ENCODE measurements at regions not wholly inside any gene's neighbourhood (a gene's known extent, or its start where the extent isn't known, plus 50 kb on each side); places are given as distances from the start of the nearest gene placed in this dataset.
A peak's percentile ranks its signal among the peaks of the same experiment; 100 is the strongest.

GRCh38 chr11:109728056-109728455, 306.1 kb downstream of the C11orf87 start (continued):
- 0 out of 2 replicates have a peak, but pooled peaks have one; percentile 21 for TF ChIP-seq FOXP4 (CRISPR knock-in tag; IDR thresholded peaks at IDR 0.05)
- TF ChIP-seq ZNF740 (CRISPR knock-in tag; IDR thresholded peaks at IDR 0.05): no peak
- TF ChIP-seq RCOR2 (CRISPR knock-in tag; IDR thresholded peaks at IDR 0.05): no peak
- peak; percentile 45; the same call in 1 of the 2 replicates for TF ChIP-seq FOSL2 (CRISPR knock-in tag; IDR thresholded peaks at IDR 0.05)
- no peak for TF ChIP-seq ZNF407 (CRISPR knock-in tag; IDR thresholded peaks at IDR 0.05; ENCODE audit: not compliant biosample characterization)
- TF ChIP-seq THAP8 (CRISPR knock-in tag; IDR thresholded peaks at IDR 0.05; ENCODE audit: borderline replicate concordance): no peak
- no peak for TF ChIP-seq ZBTB7B (CRISPR knock-in tag; IDR thresholded peaks at IDR 0.05)
- no peak for TF ChIP-seq ARNT2 (CRISPR knock-in tag; IDR thresholded peaks at IDR 0.05; ENCODE audit: low read depth)
- TF ChIP-seq ZFP82 (CRISPR knock-in tag; IDR thresholded peaks at IDR 0.05; ENCODE audit: borderline replicate concordance): no peak
- TF ChIP-seq SNAI1 (CRISPR knock-in tag; IDR thresholded peaks at IDR 0.05; ENCODE audit: borderline replicate concordance): no peak
- no peak for TF ChIP-seq ZMYM4 (CRISPR knock-in tag; IDR thresholded peaks at IDR 0.05)
- TF ChIP-seq DDIT3 (CRISPR knock-in tag; IDR thresholded peaks at IDR 0.05): no peak
- no peak for TF ChIP-seq ZNF33B (CRISPR knock-in tag; IDR thresholded peaks at IDR 0.05)
- TF ChIP-seq AFF4 (CRISPR knock-in tag; IDR thresholded peaks at IDR 0.05): no peak
- TF ChIP-seq RARG (CRISPR knock-in tag; IDR thresholded peaks at IDR 0.05; ENCODE audit: low read depth): no peak

Data from HepG2 (cell line).